ENCODE measurements at regions not wholly inside any gene's neighbourhood (a gene's known extent, or its start where the extent isn't known, plus 50 kb on each side); places are given as distances from the start of the nearest gene placed in this dataset.
A peak's percentile ranks its signal among the peaks of the same experiment; 100 is the strongest.

DNA sequence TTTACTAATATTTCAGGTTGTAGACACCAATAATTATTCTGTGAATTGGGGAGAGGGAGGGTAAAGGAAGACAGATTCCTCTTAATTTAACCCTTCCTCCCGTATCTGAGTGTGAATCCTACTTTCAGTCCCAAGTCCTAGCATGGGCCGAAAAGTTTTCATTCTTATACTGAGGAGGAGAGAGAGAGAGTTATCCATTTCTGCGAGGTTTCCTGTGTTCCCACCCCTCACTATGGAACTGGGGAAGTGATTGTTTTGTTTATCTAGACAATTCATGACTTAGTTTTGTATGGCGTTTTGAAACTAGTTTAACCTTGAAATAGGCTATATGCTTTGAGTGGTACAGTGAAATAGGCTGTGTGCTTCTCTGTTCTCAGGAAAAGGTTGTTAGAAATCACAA, 134.0 kb upstream of the DPYD start:
- DNase-seq: no peak

GRCh38 chr1:98054367-98054701, 133.5 kb upstream of the DPYD start:
- DNase-seq: no peak

DNA sequence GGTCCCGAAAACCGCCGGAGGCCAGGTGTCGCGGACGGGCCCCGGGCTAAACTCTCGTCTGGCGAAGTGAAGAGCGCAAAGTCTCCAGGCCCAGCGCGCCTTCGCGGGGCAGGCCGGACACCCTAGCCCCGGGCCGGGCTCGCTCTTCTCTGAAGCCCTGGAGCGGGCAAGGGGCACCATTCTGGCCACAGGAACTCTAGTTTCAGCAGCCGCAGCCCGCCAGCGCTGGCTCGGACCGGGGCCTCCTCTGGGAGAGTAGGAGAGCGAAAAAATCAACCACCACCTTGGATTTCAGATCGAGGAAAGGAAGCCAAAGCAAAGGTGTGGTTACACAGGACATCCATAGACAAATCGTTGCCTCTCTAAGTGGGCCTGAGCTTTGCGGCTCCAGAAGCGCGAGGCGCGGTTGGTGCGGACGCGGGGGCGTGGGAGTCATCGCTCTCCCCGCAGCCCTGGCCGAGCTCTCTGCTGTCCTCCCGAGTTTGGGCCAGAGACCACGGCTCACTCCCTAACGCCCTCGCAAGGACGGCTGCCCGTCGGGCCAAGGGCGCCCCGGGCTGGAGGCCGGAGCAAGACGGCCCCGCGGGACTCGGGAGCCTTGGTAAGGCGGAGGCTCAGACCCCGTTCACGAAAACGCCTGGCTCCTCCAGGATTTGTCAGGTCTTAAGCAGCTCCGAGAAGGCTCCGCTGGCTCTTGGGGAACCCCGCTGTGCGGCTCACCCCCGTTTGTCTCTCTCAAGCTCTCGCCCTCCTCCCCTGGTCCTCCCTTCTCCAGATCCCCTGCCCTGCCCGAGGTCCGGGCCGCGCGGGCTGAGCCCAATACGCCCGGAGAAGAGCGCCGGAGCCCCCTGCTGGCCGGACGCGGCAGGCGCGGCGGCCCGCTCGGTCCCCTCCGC, 132.9 kb upstream of the DPYD start:
- peak; percentile 85 for DNase-seq

DNA sequence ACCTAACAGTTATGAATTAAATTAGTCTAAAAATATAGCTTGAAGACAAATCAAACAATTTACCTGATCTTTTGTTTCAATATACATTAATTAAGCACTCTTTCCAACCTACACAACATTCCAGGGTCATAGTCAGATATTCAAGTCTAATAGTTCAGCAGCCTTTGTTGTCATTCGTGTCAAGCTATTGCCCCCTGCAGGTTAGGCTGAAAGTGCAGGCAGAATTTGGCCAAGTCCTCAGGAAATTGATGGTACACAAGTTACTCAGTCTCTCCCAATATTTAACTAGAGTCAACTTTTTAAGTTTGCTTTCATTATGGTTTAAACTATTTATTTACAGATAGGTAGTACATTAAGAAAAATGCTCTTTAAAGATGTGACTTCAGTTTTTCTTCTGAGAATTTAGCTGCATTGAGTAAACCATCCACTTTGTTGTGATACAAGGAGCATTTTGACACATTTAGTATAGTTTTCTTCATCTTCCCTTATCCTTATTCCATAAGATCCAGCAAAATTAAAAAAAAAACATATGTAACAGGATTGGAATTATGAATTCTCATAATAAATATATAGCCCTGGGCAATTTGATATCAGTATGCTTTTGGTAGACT, 130.3 kb upstream of the DPYD start:
- DNase-seq: peak; percentile 74

- DNase-seq: peak; percentile 57
Measured at GRCh38 chr1:98049370-98050135, 128.7 kb upstream of the DPYD start.

GRCh38 chr1:98048751-98049325, 128.0 kb upstream of the DPYD start:
- DNase-seq: no peak

DNA sequence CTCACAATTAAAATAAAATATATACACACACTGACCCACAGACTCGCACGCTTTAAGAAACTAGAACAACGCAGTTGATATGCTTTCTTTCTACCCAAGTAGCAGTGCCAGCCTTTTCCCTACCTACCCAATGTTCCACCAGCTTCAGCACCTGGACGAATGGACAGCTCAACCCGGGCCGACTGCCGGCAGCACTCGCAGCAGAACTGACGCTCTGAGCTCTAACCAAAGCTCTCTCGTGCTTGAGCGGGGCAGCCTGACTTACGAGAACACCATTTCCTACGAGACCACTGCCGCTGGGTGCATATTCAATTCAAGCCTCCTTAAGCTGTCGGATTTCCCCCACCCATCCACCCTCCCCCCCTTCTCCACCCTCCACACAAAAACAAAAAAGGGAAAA, 127.4 kb upstream of the DPYD start:
- DNase-seq: peak; percentile 77

- no peak for DNase-seq
Measured at GRCh38 chr1:98047171-98047570, 126.3 kb upstream of the DPYD start.

DNA sequence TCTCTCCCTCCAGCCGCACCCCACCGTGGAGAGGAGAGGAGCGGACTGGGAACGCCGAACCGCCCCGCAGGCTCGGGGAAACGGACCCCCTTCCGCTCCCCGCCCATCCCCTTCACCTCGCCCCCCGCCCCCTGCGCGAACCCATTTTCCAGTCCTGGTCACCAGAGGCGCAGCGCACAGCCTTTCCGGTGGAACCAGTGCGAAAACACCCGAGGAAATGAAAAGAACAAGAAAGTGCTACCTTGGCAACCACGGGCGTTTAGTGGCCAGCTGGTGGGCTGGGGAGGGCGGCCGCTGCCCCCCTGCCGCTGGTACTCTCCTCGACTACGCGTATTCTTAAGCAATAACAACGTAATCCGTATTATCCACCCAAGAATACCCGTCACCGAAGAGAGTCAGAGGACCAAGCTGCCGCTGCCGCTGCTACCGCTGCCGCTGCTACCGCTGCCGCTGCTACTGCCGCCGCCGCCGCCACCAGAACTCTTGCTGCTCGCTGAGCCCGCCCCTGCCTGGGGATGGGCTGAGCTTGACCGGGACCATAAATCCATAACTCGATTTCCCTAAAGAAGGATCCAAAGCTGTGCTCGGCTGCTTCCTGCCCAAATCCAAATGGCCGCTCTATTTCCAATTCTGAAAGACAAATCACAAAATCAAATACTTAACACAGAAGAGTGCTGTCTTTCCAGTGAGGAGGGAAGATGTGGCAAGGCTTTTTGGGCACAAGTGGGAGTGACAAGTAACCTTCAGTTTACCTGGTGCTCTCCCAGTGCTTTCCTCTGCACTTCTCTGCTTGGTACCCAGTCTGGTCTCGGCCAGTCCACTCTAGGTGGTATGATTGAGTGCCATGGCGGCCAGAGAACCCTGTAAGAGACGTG, 125.2 kb upstream of the DPYD start:
- DNase-seq: peak; percentile 56

DNA sequence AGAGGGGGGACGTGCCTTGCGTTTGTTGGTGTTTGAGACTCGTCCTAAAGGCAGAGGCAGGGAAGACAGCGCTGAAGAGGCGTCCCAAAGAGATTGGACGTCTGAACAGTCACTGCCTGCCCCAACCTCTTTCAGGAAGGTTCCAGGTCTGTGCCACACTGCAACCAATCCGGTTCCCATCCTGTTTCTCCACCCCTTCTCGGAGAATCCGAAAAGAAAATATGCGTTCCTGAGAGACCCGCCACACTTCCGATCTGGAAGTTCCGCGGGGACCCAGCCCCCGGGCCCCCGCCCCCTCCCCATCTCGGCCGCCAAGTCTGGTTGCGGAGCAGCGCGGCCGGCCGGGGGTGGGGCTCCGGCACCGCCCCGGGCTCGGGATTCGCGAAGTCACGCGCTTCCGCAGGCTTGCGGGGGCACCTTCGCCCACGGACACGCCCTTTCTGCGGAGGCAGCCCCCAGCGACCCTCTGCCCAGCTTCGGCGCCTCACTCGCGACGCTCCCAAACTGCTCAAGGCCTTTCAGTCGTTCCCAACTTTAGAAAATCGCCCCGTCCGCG, 124.5 kb upstream of the DPYD start:
- peak; percentile 54 for DNase-seq

- peak; percentile 47 for DNase-seq
Measured at GRCh38 chr1:98044766-98045165, 123.9 kb upstream of the DPYD start.

GRCh38 chr1:98044071-98044697, 123.3 kb upstream of the DPYD start:
- DNase-seq: peak; percentile 46

GRCh38 chr1:98035602-98036002, 114.8 kb upstream of the DPYD start:
- no peak for DNase-seq

- no peak for DNase-seq
Measured at GRCh38 chr1:98034505-98034904, 113.7 kb upstream of the DPYD start.

DNA sequence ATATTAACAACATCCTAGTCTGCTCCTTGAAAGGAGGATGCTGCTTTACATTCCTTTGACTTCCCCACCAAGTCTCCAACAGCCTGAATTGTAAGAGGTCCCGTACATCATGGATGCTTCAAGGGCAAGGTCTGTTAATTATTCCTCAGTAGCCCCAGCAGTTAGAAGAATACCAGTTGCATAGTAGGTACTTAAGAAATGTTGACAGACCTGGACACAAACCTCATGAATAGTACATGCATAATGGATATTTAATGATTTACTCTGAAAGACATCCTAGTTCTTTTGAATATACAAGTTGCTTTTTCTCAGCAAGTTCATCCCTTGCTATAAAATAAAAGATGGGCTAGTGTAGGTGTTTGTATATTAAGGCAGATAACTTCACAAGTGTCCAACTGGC, 112.1 kb upstream of the DPYD start:
- no peak for DNase-seq

GRCh38 chr1:98030976-98031375, 110.1 kb upstream of the DPYD start:
- DNase-seq: no peak

DNA sequence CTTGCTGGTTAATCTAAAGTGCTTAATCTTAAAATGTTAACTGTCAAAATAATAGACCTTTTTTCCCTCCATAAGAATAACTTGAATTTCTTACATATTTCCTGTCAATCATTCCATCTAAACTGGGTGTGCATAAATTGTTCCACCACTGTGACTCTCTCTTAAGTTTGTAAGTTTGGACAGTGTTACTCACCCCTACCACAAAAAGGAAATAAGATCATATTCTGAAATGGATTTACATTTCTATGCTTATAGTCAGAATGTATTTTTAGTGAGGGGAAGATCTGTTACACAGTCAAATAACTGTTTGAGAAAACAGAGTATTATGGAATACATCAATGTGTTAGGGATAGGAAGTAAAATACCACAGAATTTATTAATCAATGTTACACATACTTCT, 109.6 kb upstream of the DPYD start:
- no peak for DNase-seq

- DNase-seq: no peak
Measured at GRCh38 chr1:98028800-98029199, 108.0 kb upstream of the DPYD start.

DNA sequence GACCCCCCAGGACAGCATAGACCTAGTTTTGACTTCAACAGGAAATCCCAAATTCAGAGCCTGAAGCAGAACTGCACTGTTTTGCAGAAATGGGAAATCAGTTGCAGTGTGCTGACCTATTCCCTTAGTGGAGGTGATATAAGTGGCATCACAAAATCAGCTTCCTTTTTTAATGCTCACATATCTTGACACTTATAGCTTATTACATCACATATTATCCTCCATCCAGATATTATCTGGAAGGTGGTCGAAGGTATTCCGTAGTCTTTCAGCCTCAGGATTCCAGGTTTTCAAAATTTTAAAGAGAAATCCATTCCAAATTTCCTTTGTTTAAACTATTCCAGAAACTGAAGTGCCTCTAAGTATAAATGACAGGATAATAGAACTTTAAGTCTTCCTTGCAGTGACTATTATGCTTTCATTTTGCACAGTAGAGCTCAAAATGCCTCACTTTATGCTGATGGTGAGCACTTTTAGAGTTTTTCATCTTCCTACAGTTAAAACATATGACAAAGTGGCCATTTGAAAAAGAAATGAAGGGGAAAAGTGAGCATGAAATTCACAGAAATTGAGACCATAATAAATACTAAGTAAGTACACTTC, 106.4 kb upstream of the DPYD start:
- no peak for DNase-seq

- DNase-seq: no peak
Measured at GRCh38 chr1:98025858-98026257, 105.0 kb upstream of the DPYD start.

- no peak for DNase-seq
Measured at GRCh38 chr1:98021126-98021525, 100.3 kb upstream of the DPYD start.

All from activated CD8-positive, alpha-beta memory T cell treated with anti-CD3 and anti-CD28 coated beads, Interleukin-2, amount 50 U/mL, for 48 hours (primary cell).